Upper lobe of right lung (tissue), 1 donor: ENCODE measurements at regions not wholly inside any gene's neighbourhood (a gene's known extent, or its start where the extent isn't known, plus 50 kb on each side); places are given as distances from the start of the nearest gene placed in this dataset.

ENCODE experiments used
- ATAC-seq: fragments of 200-7000 bp; cut with Tn5 transposase; one replicate; pipeline ENCODE4 v1.9.1; 2020; ENCODE audit warnings: mild to moderate bottlenecking, moderate library complexity
- DNase-seq: peaks from one replicate; pipeline ENCODE4 v3.0.0-alpha.2; 2020
- H3K27ac ChIP-seq: fragments of 200-600 bp; one replicate; pipeline ENCODE4 v1.8.0; 2022
- H3K27me3 ChIP-seq: fragments of 200-600 bp; one replicate; pipeline ENCODE4 v1.8.0; 2022; ENCODE audit warnings: mild to moderate bottlenecking
- H3K36me3 ChIP-seq: fragments of 200-600 bp; one replicate; pipeline ENCODE4 v1.8.0; 2022
- H3K4me1 ChIP-seq: fragments of 200-600 bp; one replicate; pipeline ENCODE4 v1.8.0; 2022
- H3K4me3 ChIP-seq: fragments of 200-600 bp; one replicate; pipeline ENCODE4 v1.8.0; 2022; ENCODE audit warnings: mild to moderate bottlenecking
- H3K9me3 ChIP-seq: fragments of 200-600 bp; one replicate; pipeline ENCODE4 v1.8.0; 2022
- intact Hi-C: fragments of 100-400 bp; cut with DNase I; formaldehyde crosslinking; loops from one replicate; pipeline ENCODE4 v1.11.0; 2022
- TF ChIP-seq, protein P1 (sequence below): fragments of 200-600 bp; IDR thresholded peaks from one replicate; pipeline ENCODE4 v1.8.0; 2022; ENCODE audit warnings: antibody characterized with exemption
- donor health status: DM: no; HTN: yes; CAD: no; lungs with severe emphysema.

DNA sequence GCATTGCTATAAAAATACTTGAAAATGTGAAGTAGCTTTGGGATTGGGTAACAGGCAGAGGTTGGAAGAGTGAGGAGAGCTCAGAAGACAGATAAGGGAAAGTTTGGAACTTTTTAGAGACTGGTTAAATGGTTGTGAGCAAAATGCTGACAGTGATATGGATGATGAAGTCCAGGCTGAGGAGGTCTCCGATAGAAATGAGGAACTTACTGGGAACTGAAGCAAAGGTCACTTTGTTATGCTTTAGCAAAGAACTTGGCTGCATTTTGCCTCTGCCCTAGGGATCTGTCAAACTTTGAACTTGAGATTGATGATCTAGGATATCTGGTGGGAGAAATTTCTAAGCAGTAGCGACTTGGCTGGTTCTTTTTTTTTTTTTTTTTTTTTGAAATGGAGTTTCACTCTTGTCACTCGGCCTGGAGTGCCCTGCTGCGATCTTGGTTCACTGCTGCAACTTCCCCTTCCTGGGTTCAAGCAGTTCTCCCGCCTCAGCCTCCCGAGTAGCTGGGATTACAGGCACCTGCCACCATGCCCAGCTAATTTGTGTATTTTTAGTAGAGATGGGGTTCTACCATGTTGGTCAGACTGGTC lies 998.9 kb downstream of the TLE1 start:
- H3K4me3 ChIP-seq: no peak overlapping the region
- TF ChIP-seq, protein P1, sequence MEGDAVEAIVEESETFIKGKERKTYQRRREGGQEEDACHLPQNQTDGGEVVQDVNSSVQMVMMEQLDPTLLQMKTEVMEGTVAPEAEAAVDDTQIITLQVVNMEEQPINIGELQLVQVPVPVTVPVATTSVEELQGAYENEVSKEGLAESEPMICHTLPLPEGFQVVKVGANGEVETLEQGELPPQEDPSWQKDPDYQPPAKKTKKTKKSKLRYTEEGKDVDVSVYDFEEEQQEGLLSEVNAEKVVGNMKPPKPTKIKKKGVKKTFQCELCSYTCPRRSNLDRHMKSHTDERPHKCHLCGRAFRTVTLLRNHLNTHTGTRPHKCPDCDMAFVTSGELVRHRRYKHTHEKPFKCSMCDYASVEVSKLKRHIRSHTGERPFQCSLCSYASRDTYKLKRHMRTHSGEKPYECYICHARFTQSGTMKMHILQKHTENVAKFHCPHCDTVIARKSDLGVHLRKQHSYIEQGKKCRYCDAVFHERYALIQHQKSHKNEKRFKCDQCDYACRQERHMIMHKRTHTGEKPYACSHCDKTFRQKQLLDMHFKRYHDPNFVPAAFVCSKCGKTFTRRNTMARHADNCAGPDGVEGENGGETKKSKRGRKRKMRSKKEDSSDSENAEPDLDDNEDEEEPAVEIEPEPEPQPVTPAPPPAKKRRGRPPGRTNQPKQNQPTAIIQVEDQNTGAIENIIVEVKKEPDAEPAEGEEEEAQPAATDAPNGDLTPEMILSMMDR: no peak
- H3K27ac ChIP-seq: no peak overlapping the region
- intact Hi-C loops: no loop called here
- no peaks in the 10 kb centered on the region for H3K36me3 ChIP-seq
- no peaks in the 10 kb centered on the region for H3K9me3 ChIP-seq
- ATAC-seq (no peak), DNase-seq (no peak)
- H3K4me1 ChIP-seq: no peaks in the 10 kb centered on the region
- H3K27me3 ChIP-seq: no peaks in the 10 kb centered on the region

DNA sequence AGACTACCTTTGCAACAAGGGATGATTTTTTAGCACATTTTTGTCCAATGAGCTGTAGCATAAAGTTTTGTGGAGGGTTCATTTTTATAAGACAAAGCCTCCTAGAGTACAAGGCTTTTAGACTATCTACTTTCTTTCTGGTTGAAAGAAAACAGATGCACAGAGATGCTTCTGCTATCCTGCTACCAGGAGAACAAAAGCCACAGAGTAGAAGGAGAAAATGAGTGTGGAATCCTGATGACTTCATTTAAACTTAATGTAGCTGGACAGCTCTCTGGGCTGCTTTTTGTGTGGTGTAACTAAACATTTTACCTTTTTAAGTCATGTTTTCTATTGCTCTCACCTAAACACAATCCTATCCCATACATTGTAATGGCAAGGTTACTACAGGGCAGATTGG lies 1009.4 kb downstream of the TLE1 start:
- TF ChIP-seq, protein P1: no peak
- no peak for ATAC-seq

DNA sequence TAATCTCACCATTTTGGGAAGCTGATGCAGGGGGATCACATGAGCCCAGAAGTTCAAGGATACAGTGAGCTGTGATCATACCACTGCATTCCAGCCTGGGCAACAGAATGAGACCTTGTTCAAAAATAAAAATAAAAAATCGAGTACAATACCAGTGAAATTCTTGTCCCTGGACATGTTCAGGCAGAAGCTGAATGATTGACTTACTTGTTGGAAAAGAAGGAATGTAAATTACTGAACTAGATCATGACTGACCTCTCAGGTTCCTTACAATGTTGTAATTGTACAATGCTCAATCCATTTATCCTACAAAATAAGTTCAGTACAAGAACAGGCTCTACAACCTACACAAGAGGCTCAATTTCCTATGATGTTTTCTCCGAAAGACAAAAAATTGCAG lies 1010.4 kb downstream of the TLE1 start:
- intact Hi-C loops: no loop called here
- TF ChIP-seq, protein P1: no peak
- Histone ChIP-seq H3K27ac (no peak overlapping the region), H3K4me3 (no peak overlapping the region), H3K27me3 (no peaks in the 10 kb centered on the region), H3K4me1 (no peaks in the 10 kb centered on the region), H3K36me3 (no peaks in the 10 kb centered on the region), H3K9me3 (no peaks in the 10 kb centered on the region)
- ATAC-seq (no peak), DNase-seq (no peak)

More for the DNA sequence above, 1009.4 kb downstream of the TLE1 start:
- intact Hi-C loops: no loop called here
- Histone ChIP-seq H3K27me3 (no peaks in the 10 kb centered on the region), H3K36me3 (no peaks in the 10 kb centered on the region), H3K9me3 (no peaks in the 10 kb centered on the region), H3K4me3 (no peak overlapping the region), H3K27ac (no peak overlapping the region), H3K4me1 (no peaks in the 10 kb centered on the region)
- DNase-seq: no peak

DNA sequence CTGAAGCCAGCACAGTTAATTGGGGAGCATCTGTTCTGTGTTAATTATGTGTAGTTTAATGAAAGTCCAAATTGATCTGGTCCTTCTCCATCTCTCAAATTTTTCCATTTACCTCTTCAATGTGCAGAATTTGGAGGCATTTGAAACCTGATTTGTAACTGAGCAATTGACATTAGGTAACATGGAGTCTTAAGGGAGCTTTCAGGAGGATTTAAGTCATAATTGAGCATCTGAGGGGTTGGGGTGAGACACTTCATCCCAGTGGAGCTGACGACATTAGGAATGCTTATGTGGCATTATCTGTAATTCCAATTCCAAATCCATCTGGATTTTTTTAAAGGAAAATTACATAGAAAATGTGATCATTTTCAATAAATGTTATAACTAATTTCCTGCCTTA lies 1015.9 kb downstream of the TLE1 start:
- intact Hi-C loops: no loop called here
- Histone ChIP-seq H3K27ac (no peak overlapping the region), H3K27me3 (no peaks in the 10 kb centered on the region), H3K4me3 (no peak overlapping the region), H3K36me3 (no peaks in the 10 kb centered on the region), H3K4me1 (no peaks in the 10 kb centered on the region), H3K9me3 (no peaks in the 10 kb centered on the region)
- TF ChIP-seq, protein P1: no peak
- DNase-seq (no peak), ATAC-seq (no peak)

DNA sequence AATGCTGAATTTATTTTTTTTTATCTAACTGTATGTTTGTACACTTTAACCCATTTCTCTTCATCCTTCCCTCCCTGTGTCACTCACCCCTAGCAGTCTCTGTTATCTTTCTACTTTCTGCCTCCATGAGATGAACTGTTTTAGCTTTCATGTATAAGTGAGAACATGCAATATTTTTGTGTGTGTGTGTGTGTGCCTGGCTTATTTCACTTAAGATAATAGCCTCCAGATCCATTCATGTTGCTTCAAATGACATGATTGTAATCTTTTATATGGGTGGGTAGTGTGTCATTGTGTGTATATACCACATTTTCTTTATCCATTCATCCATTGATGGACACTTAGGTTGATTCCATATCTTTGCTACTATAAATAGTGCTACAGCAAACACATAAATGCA lies 1023.9 kb downstream of the TLE1 start:
- Histone ChIP-seq H3K9me3 (no peaks in the 10 kb centered on the region), H3K36me3 (no peaks in the 10 kb centered on the region), H3K4me3 (no peak overlapping the region), H3K4me1 (no peaks in the 10 kb centered on the region), H3K27ac (no peak overlapping the region), H3K27me3 (no peaks in the 10 kb centered on the region)
- DNase-seq (no peak), ATAC-seq (no peak)
- intact Hi-C loops: no loop called here
- TF ChIP-seq, protein P1: no peak
